ENCODE measurements at regions not wholly inside any gene's neighbourhood (a gene's known extent, or its start where the extent isn't known, plus 50 kb on each side); places are given as distances from the start of the nearest gene placed in this dataset.
"Not testable (repeated sequence)": the region's sequence is repeated elsewhere in the genome, so short reads cannot be mapped to it uniquely, and the experiment has no call there.

GRCh38 chr12:58671196-58671595 is 249.1 kb downstream of the LRIG3 start:
- Histone ChIP-seq H3K79me2 (ENCODE audit: control insufficient read depth, insufficient read depth, low read length) (no peaks in the 10 kb centered on the region), H3K9me3 (ENCODE audit: control extremely low read depth in 1 of 3, control insufficient read depth in 2 of 3, insufficient read depth in 1 of 3, low read length in 2 of 3) (peaks cover 0 to 2% (median 0%) of the 10 kb centered on the region in 3 donors), H3K36me3 (replicated peaks in 1 of 2; ENCODE audit: control extremely low read depth in 1 of 2, control insufficient read depth in 1 of 2, extremely low read depth in 1 of 2, insufficient read depth in 2 of 2, low read length in 1 of 2) (no peaks in the 10 kb centered on the region), H4K20me1 (ENCODE audit: control insufficient read depth, insufficient read depth, low read length, poor library complexity, severe bottlenecking) (no peaks in the 10 kb centered on the region), H3K27me3 (replicated peaks in 1 of 4; ENCODE audit: control extremely low read depth in 1 of 4, control insufficient read depth in 3 of 4, insufficient read depth in 4 of 4, low read length in 3 of 4) (no peaks in the 10 kb centered on the region), H3K4me3 (ENCODE audit: control extremely low read depth in 1 of 5, extremely low read depth in 1 of 5, insufficient read depth in 1 of 5, low read depth in 2 of 5, low read length in 4 of 5) (no peak overlapping the region), H3K4me1 (ENCODE audit: control insufficient read depth in 2 of 2, insufficient read depth in 2 of 2, low read length in 2 of 2) (no peaks in the 10 kb centered on the region), H3K4me2 (replicated peaks; ENCODE audit: low read depth, low read length, poor library complexity, severe bottlenecking) (no peak overlapping the region), H3K9ac (ENCODE audit: low read length) (no peak overlapping the region), H3K27ac (ENCODE audit: low read length in 2 of 2) (no peak overlapping the region), H2AFZ (ENCODE audit: insufficient read depth, low read depth, low read length, poor library complexity, severe bottlenecking) (no peak overlapping the region)
- POLR2A ChIA-PET: no interaction called here
- WGBS (ENCODE audit: insufficient coverage): 40% methylated on average over 2 of the region's 3 CpGs
- no peaks in the 10 kb centered on the region for H3K9me3 Mint-ChIP-seq (ENCODE audit: insufficient read depth)
- DNase-seq (no peak), ATAC-seq (ENCODE audit: low read depth) (no peak)
- no peak overlapping the region for H3K27ac Mint-ChIP-seq
- H3K27me3 Mint-ChIP-seq: no peaks in the 10 kb centered on the region
- intact Hi-C loops (cut with micrococcal nuclease): no loop called here
- CTCF ChIA-PET: no interaction called here
- TF ChIP-seq CTCF (IDR thresholded peaks at IDR 0.05) (no peak), EZH2 (IDR thresholded peaks at IDR 0.05; ENCODE audit: borderline replicate concordance, insufficient read depth, low read depth, low read length, poor library complexity, severe bottlenecking) (no peak)
- no peaks in the 10 kb centered on the region for H3K4me1 Mint-ChIP-seq
- H3K4me3 Mint-ChIP-seq: no peak overlapping the region

GRCh38 chr12:58673021-58673420 is 247.3 kb downstream of the LRIG3 start:
- H4K20me1 ChIP-seq (ENCODE audit: control insufficient read depth, insufficient read depth, low read length, poor library complexity, severe bottlenecking): no peaks in the 10 kb centered on the region
- no peaks in the 10 kb centered on the region for H3K4me1 Mint-ChIP-seq
- H3K27me3 ChIP-seq (replicated peaks in 1 of 4; ENCODE audit: control extremely low read depth in 1 of 4, control insufficient read depth in 3 of 4, insufficient read depth in 4 of 4, low read length in 3 of 4): no peaks in the 10 kb centered on the region
- DNase-seq: no peak
- H3K4me3 Mint-ChIP-seq: no peak overlapping the region
- peaks cover 0 to 2% (median under 1%) of the 10 kb centered on the region in 3 donors for H3K9me3 ChIP-seq (ENCODE audit: control extremely low read depth in 1 of 3, control insufficient read depth in 2 of 3, insufficient read depth in 1 of 3, low read length in 2 of 3)
- H3K9ac ChIP-seq (ENCODE audit: low read length): no peak overlapping the region
- ChIA-PET POLR2A (no interaction called here), CTCF (no interaction called here)
- H3K79me2 ChIP-seq (ENCODE audit: control insufficient read depth, insufficient read depth, low read length): no peaks in the 10 kb centered on the region
- no peak overlapping the region for H2AFZ ChIP-seq (ENCODE audit: insufficient read depth, low read depth, low read length, poor library complexity, severe bottlenecking)
- no peaks in the 10 kb centered on the region for H3K36me3 ChIP-seq (replicated peaks in 1 of 2; ENCODE audit: control extremely low read depth in 1 of 2, control insufficient read depth in 1 of 2, extremely low read depth in 1 of 2, insufficient read depth in 2 of 2, low read length in 1 of 2)
- no peak for ATAC-seq (ENCODE audit: low read depth)
- TF ChIP-seq EZH2 (IDR thresholded peaks at IDR 0.05; ENCODE audit: borderline replicate concordance, insufficient read depth, low read depth, low read length, poor library complexity, severe bottlenecking) (no peak), CTCF (IDR thresholded peaks at IDR 0.05) (no peak)
- no peak overlapping the region for H3K27ac ChIP-seq (ENCODE audit: low read length in 2 of 2)
- H3K9me3 Mint-ChIP-seq (ENCODE audit: insufficient read depth): no peaks in the 10 kb centered on the region
- no peak overlapping the region for H3K4me3 ChIP-seq (ENCODE audit: control extremely low read depth in 1 of 5, extremely low read depth in 1 of 5, insufficient read depth in 1 of 5, low read depth in 2 of 5, low read length in 4 of 5)
- no peak overlapping the region for H3K27ac Mint-ChIP-seq
- intact Hi-C loops (cut with micrococcal nuclease): no loop called here
- H3K4me2 ChIP-seq (replicated peaks; ENCODE audit: low read depth, low read length, poor library complexity, severe bottlenecking): no peak overlapping the region
- H3K27me3 Mint-ChIP-seq: no peaks in the 10 kb centered on the region
- no peaks in the 10 kb centered on the region for H3K4me1 ChIP-seq (ENCODE audit: control insufficient read depth in 2 of 2, insufficient read depth in 2 of 2, low read length in 2 of 2)

GRCh38 chr12:58677833-58678232 is 242.5 kb downstream of the LRIG3 start:
- H3K36me3 ChIP-seq (replicated peaks in 1 of 2; ENCODE audit: control extremely low read depth in 1 of 2, control insufficient read depth in 1 of 2, extremely low read depth in 1 of 2, insufficient read depth in 2 of 2, low read length in 1 of 2); H3K27me3 ChIP-seq (replicated peaks in 1 of 4; ENCODE audit: control extremely low read depth in 1 of 4, control insufficient read depth in 3 of 4, insufficient read depth in 4 of 4, low read length in 3 of 4); H3K9me3 Mint-ChIP-seq (ENCODE audit: insufficient read depth); intact Hi-C loops (cut with micrococcal nuclease); H3K4me1 ChIP-seq (ENCODE audit: control insufficient read depth in 2 of 2, insufficient read depth in 2 of 2, low read length in 2 of 2); H4K20me1 ChIP-seq (ENCODE audit: control insufficient read depth, insufficient read depth, low read length, poor library complexity, severe bottlenecking); H3K4me1 Mint-ChIP-seq; H3K27ac ChIP-seq (ENCODE audit: low read length in 2 of 2); CTCF ChIA-PET; POLR2A ChIA-PET; ATAC-seq (ENCODE audit: low read depth); H3K9ac ChIP-seq (ENCODE audit: low read length); H3K4me3 ChIP-seq (ENCODE audit: control extremely low read depth in 1 of 5, extremely low read depth in 1 of 5, insufficient read depth in 1 of 5, low read depth in 2 of 5, low read length in 4 of 5); H3K27ac Mint-ChIP-seq; H3K27me3 Mint-ChIP-seq; DNase-seq; H3K4me3 Mint-ChIP-seq; H2AFZ ChIP-seq (ENCODE audit: insufficient read depth, low read depth, low read length, poor library complexity, severe bottlenecking); H3K79me2 ChIP-seq (ENCODE audit: control insufficient read depth, insufficient read depth, low read length); H3K4me2 ChIP-seq (replicated peaks; ENCODE audit: low read depth, low read length, poor library complexity, severe bottlenecking): not testable (repeated sequence)
- WGBS (ENCODE audit: insufficient coverage): 100% methylated on average over 1 of the region's 3 CpGs
- peaks cover 0 to 17% (median 3%) of the 10 kb centered on the region in 3 donors for H3K9me3 ChIP-seq (ENCODE audit: control extremely low read depth in 1 of 3, control insufficient read depth in 2 of 3, insufficient read depth in 1 of 3, low read length in 2 of 3)

All from B cell (primary cell).